ENCODE measurements at regions not wholly inside any gene's neighbourhood (a gene's known extent, or its start where the extent isn't known, plus 50 kb on each side); places are given as distances from the start of the nearest gene placed in this dataset.

DNA sequence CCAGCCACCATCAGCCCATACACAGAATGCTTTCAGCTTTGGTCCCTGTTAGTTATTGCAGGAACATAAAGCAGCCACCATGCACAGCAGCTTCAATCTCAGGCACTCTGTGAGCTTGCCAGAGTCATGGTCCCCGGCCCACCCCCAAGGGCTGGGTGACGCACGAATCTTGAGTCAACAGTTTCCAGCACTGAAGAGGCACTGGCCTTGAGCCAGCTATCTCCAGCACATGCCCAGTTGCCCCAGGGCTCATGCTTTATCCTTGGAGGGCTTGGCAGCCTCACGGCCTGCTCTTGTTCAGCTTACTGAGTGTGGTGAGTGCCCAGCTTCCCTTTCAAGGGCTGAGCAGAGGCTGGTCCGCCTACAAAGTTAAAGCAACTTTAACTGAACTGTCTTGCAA lies 200.7 kb upstream of the RAB4A start:
- H3K4me1 Mint-ChIP-seq = no peaks in the 10 kb centered on the region
- ATAC-seq (ENCODE audit: low read depth) (no peak), DNase-seq (no peak)
- H3K9me3 Mint-ChIP-seq = no peaks in the 10 kb centered on the region
- no peak overlapping the region for H3K27ac Mint-ChIP-seq
- no peaks in the 10 kb centered on the region for H3K36me3 Mint-ChIP-seq (ENCODE audit: low read depth)
- ChIA-PET POLR2A (no interaction called here), CTCF (no interaction called here)
- no peak overlapping the region for H3K4me3 Mint-ChIP-seq
- intact Hi-C loops (cut with micrococcal nuclease) = no loop called here
- TF ChIP-seq, protein P1, sequence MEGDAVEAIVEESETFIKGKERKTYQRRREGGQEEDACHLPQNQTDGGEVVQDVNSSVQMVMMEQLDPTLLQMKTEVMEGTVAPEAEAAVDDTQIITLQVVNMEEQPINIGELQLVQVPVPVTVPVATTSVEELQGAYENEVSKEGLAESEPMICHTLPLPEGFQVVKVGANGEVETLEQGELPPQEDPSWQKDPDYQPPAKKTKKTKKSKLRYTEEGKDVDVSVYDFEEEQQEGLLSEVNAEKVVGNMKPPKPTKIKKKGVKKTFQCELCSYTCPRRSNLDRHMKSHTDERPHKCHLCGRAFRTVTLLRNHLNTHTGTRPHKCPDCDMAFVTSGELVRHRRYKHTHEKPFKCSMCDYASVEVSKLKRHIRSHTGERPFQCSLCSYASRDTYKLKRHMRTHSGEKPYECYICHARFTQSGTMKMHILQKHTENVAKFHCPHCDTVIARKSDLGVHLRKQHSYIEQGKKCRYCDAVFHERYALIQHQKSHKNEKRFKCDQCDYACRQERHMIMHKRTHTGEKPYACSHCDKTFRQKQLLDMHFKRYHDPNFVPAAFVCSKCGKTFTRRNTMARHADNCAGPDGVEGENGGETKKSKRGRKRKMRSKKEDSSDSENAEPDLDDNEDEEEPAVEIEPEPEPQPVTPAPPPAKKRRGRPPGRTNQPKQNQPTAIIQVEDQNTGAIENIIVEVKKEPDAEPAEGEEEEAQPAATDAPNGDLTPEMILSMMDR (IDR thresholded peaks at IDR 0.05) = no peak
- peaks cover 3% of the 10 kb centered on the region for H3K27me3 Mint-ChIP-seq

DNA sequence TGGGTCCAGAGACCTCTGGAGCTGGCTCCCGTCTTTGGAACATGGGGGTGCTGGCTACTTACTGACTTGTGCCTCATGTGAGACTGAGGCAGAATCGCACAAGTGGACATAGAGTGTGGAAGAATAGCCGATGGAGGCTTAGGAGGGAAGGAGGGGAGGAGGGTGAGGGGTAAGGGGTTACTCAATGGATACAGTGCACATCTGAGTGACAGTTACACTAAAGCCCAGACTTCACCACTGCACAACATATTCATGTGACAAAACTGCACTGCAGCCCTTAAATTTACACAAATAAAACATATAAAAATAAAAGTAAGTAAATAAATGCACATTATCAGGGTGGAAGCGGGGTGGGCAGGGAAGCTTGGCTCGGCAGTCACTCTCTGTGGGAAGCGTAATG lies 197.7 kb upstream of the RAB4A start:
- TF ChIP-seq, protein P1 (IDR thresholded peaks at IDR 0.05) = no peak
- Mint-ChIP-seq H3K27me3 (no peaks in the 10 kb centered on the region), H3K36me3 (ENCODE audit: low read depth) (no peaks in the 10 kb centered on the region), H3K4me1 (no peaks in the 10 kb centered on the region), H3K27ac (no peak overlapping the region), H3K4me3 (no peak overlapping the region), H3K9me3 (no peaks in the 10 kb centered on the region)
- ATAC-seq (ENCODE audit: low read depth) = no peak
- intact Hi-C loops (cut with micrococcal nuclease) = no loop called here
- CTCF ChIA-PET = no interaction called here
- DNase-seq = no peak
- POLR2A ChIA-PET = no interaction called here

DNA sequence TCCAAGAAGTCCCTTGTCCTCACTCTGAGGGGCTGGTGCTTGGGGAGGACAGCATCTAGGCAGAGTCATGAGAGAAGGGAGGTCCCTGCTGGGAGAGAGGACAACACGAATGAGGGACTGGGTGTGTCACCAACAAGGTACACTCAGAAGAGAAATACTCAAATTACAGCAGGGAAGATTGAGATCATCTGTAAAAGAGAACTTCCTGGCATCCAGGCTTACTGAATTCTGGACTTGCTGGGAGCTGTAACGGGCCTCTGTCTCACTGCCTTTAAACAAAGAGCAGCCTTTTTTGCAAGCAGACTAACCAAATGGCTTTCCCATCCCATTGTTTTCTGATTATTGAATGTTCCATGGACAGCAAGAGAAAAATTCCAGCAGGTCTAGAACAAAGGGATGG lies 195.7 kb upstream of the RAB4A start:
- H3K27me3 Mint-ChIP-seq = no peaks in the 10 kb centered on the region
- POLR2A ChIA-PET = no interaction called here
- intact Hi-C loops (cut with micrococcal nuclease) = no loop called here
- no peaks in the 10 kb centered on the region for H3K4me1 Mint-ChIP-seq
- ATAC-seq (ENCODE audit: low read depth) (no peak), DNase-seq (no peak)
- TF ChIP-seq, protein P1 (IDR thresholded peaks at IDR 0.05) = no peak
- no peak overlapping the region for H3K27ac Mint-ChIP-seq
- H3K4me3 Mint-ChIP-seq = no peak overlapping the region
- no peaks in the 10 kb centered on the region for H3K9me3 Mint-ChIP-seq
- no peaks in the 10 kb centered on the region for H3K36me3 Mint-ChIP-seq (ENCODE audit: low read depth)
- CTCF ChIA-PET = no interaction called here

DNA sequence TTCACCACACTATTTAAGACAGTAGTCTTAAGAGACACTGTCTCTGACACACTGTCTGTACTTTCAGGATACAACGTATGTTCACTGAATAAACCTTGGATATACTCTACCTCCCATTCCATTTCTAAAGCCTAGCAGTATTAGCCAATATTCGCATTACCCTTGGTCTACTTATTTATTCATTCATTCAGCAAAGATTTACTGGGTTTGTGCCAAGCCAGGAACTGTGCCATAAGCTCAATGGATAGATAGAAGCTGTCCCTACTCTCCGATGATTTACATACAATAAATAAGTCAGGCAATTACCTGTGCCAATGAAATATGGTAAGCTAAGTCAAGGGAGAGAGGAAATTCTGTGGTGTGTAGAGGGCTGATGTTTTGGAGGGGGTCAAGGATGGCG lies 195.2 kb upstream of the RAB4A start:
- intact Hi-C loops (cut with micrococcal nuclease) = no loop called here
- Mint-ChIP-seq H3K27ac (no peak overlapping the region), H3K36me3 (ENCODE audit: low read depth) (no peaks in the 10 kb centered on the region), H3K9me3 (no peaks in the 10 kb centered on the region), H3K4me3 (no peak overlapping the region), H3K27me3 (no peaks in the 10 kb centered on the region), H3K4me1 (no peaks in the 10 kb centered on the region)
- no peak for DNase-seq
- no peak for ATAC-seq (ENCODE audit: low read depth)
- CTCF ChIA-PET = interaction anchor here (0.5 kb wide), 1 partner anchor 660 kb away, joined by 3 read pairs; no protein-coding TSS in a partner anchor
- POLR2A ChIA-PET = no interaction called here
- TF ChIP-seq, protein P1 (IDR thresholded peaks at IDR 0.05) = no peak

DNA sequence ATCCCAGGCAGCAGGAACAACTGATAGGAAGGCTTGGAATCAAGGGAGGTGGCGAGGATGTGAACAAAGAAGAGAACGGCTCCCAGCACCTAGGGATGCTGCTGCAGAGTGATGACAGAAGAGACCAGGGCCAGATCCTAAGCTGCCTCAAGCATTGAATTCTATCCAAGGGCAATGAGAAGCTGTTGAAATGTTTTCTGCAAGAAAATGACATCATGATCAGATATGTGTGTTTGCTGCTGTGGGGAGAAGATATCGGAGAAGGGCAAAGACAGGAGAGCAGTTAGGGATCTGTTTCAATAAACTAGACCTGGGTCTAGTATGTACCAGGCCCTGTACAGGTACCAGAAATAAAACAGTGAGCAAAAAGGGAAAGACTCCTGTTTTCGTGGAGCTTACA lies 194.7 kb upstream of the RAB4A start:
- POLR2A ChIA-PET = no interaction called here
- CTCF ChIA-PET = interaction anchor here (0.5 kb wide), 1 partner anchor 660 kb away, joined by 3 read pairs; no protein-coding TSS in a partner anchor
- DNase-seq (no peak), ATAC-seq (ENCODE audit: low read depth) (no peak)
- H3K4me1 Mint-ChIP-seq = no peaks in the 10 kb centered on the region
- no peaks in the 10 kb centered on the region for H3K27me3 Mint-ChIP-seq
- H3K27ac Mint-ChIP-seq = no peak overlapping the region
- TF ChIP-seq, protein P1 (IDR thresholded peaks at IDR 0.05) = no peak
- no peaks in the 10 kb centered on the region for H3K36me3 Mint-ChIP-seq (ENCODE audit: low read depth)
- intact Hi-C loops (cut with micrococcal nuclease) = no loop called here
- no peaks in the 10 kb centered on the region for H3K9me3 Mint-ChIP-seq
- H3K4me3 Mint-ChIP-seq = no peak overlapping the region

All from activated B cell treated with CpG ODN at 0.5 μM for 24 hours (primary cell).